K562 (cell line): ENCODE measurements at regions not wholly inside any gene's neighbourhood (a gene's known extent, or its start where the extent isn't known, plus 50 kb on each side); places are given as distances from the start of the nearest gene placed in this dataset.

Experiments used
- ATAC-seq: fragments of 200-7000 bp; cut with Tn5 transposase; 3 replicates; pipeline ENCODE4 v1.9.1; 2020; ENCODE audit warnings: moderate library complexity
- BruUV-seq: library from RNA; stranded (reverse); fragments of 400-500 nt; replicated peaks from 2 replicates; lab custom pipeline; 2021; lab: Mats Ljungman, UMichigan
- CTCF ChIA-PET: fragments of 300-600 bp; formaldehyde crosslinking; extraction: SDS; loops from one replicate; lab custom pipeline; 2021; ENCODE audit warnings: low intra/inter-chr PET ratio; lab: Yijun Ruan, JAX
- POLR2A ChIA-PET: fragments of 300-600, 350-650 bp; sonication (Branson Sonifier 250); formaldehyde crosslinking; extraction: SDS; loops from one replicate; lab custom pipeline; 2021; ENCODE audit warnings: antibody characterized with exemption, inconsistent platforms; lab: Yijun Ruan, JAX
- DNase-seq, 4 experiments: peaks; one replicate each; pipeline versions ENCODE4 v3.0.0 to v3.0.0-alpha.2; 2011 to 2018; ENCODE audit warnings: low spot score in 3 of 4, mixed read lengths in 3 of 4; ENCODE audit errors: extremely low read depth in 1 of 4
- FAIRE-seq: peaks from 2 replicates; lab custom pipeline; 2011; peaks lifted over from hg19 to GRCh38; lab: Jason Lieb, UNC
- H2AFZ ChIP-seq: 2 replicates; pipeline ENCODE4 v1.6.0; 2011; ENCODE audit warnings: low read depth, low read length, control low read depth, inconsistent platforms
- H3K27ac ChIP-seq: fragments of 200-600 bp; 3 replicates; pipeline ENCODE4 v1.8.0; 2011; ENCODE audit warnings: low read depth, mild to moderate bottlenecking, control low read depth, inconsistent platforms, low read length, moderate library complexity, mixed read lengths; ENCODE audit errors: extremely low read depth
- H3K27me3 ChIP-seq, 2 experiments: fragments of 300-600 bp in 1 of 2; 2 replicates in 1 of 2; 3 replicates in 1 of 2; pipeline versions ENCODE4 v1.6.0 to v1.8.0; 2011; ENCODE audit warnings: inconsistent platforms in 2 of 2, low read length in 2 of 2, mild to moderate bottlenecking in 1 of 2, mixed read lengths in 1 of 2, moderate library complexity in 1 of 2; ENCODE audit not compliant: control insufficient read depth in 2 of 2, insufficient read depth in 2 of 2
- H3K36me3 ChIP-seq: fragments of 300-600 bp; 3 replicates; pipeline ENCODE4 v1.8.0; 2011; ENCODE audit warnings: mild to moderate bottlenecking, low read length, inconsistent platforms; ENCODE audit not compliant: control insufficient read depth, insufficient read depth
- H3K4me1 ChIP-seq, 2 experiments: fragments of 200-600 bp in 1 of 2; replicated peaks in 1 of 2; 2 replicates in 1 of 2; 3 replicates in 1 of 2; pipeline versions ENCODE4 v1.5.1 to v1.8.0; 2011; ENCODE audit warnings: inconsistent platforms in 2 of 2, low read length in 2 of 2, mild to moderate bottlenecking in 1 of 2, mixed read lengths in 1 of 2, moderate library complexity in 1 of 2; ENCODE audit not compliant: control insufficient read depth in 2 of 2, insufficient read depth in 2 of 2
- H3K4me2 ChIP-seq: 2 replicates; pipeline ENCODE4 v1.6.1; 2011; ENCODE audit warnings: low read length, control low read depth, inconsistent platforms, mixed read lengths; ENCODE audit not compliant: insufficient read depth
- H3K4me3 ChIP-seq: fragments of 200-600 bp; sonication (generic), shearing (Covaris generic); 2 replicates; pipeline ENCODE4 v1.5.1; 2016; ENCODE audit warnings: control low read depth, inconsistent platforms
- H3K79me2 ChIP-seq: fragments of 200-600 bp; 3 replicates; pipeline ENCODE4 v1.8.0; 2011; ENCODE audit warnings: low read length, inconsistent platforms; ENCODE audit not compliant: control insufficient read depth, insufficient read depth
- H3K9ac ChIP-seq, 2 experiments: 2 replicates each; pipeline versions ENCODE4 v1.6.0 to v1.6.1; 2011; ENCODE audit warnings: low read depth in 2 of 2, low read length in 2 of 2, control low read depth in 1 of 2, inconsistent platforms in 1 of 2, mild to moderate bottlenecking in 1 of 2, mixed read lengths in 1 of 2; ENCODE audit not compliant: insufficient read depth in 1 of 2
- H3K9me1 ChIP-seq: one replicate; pipeline ENCODE4 v1.6.0; 2011; ENCODE audit warnings: inconsistent platforms, mild to moderate bottlenecking, low read length, moderate library complexity; ENCODE audit not compliant: control insufficient read depth, insufficient read depth
- H3K9me3 ChIP-seq: replicated peaks from 2 replicates; pipeline ENCODE4 v1.5.1; 2011; ENCODE audit warnings: low read depth, low read length, inconsistent platforms; ENCODE audit not compliant: control insufficient read depth, insufficient read depth
- H4K20me1 ChIP-seq: replicated peaks from 2 replicates; pipeline ENCODE4 v1.6.1; 2011; ENCODE audit warnings: low read length, inconsistent platforms, mixed read lengths; ENCODE audit not compliant: control insufficient read depth, insufficient read depth
- C11orf30 ChIP-seq: fragments of 450-650 bp; IDR thresholded peaks from 2 replicates; pipeline ENCODE4 v1.6.1; 2016; ENCODE audit warnings: low read depth, mild to moderate bottlenecking
- EP300 ChIP-seq: IDR thresholded peaks from 2 replicates; pipeline ENCODE4 v1.6.1; 2012; ENCODE audit warnings: low read length, improper control_type of control experiment
- ZNF224 ChIP-seq: sonication (generic); formaldehyde crosslinking; IDR thresholded peaks from 2 replicates; pipeline ENCODE4 v1.8.0; 2022; ENCODE audit warnings: mild to moderate bottlenecking, missing genetic modification reagents
- WGBS: fragments of 100-300 bp; shearing (Covaris generic); methylation state at CpG from one replicate; pipeline ENCODE4 v1.1.6; 2016; ENCODE audit warnings: low coverage, mixed read lengths; ENCODE audit not compliant: insufficient coverage; ENCODE audit errors: missing lambda C conversion rate; 5-methylcytosine and 5-hydroxymethylcytosine counted together
- in situ Hi-C: fragments of 300-500 bp; cut with MboI; formaldehyde crosslinking; loops from 4 replicates; pipeline ENCODE4 v1.15.0; 2018; ENCODE audit warnings: inconsistent platforms, mixed read lengths
- intact Hi-C: fragments of 100-400 bp; cut with micrococcal nuclease; formaldehyde crosslinking; loops from 2 replicates; pipeline ENCODE4 v1.14.2; 2022
- TF ChIP-seq, protein P1 (sequence below): fragments of 450-650 bp; formaldehyde crosslinking; IDR thresholded peaks from 2 replicates; pipeline ENCODE4 v1.4.0; 2020; ENCODE audit warnings: mild to moderate bottlenecking
- TF ChIP-seq, protein P2 (sequence below): fragments of 200-800 bp; sonication (Bioruptor generic); IDR thresholded peaks from 2 replicates; pipeline ENCODE4 v1.6.1; 2016; ENCODE audit warnings: missing genetic modification characterization, missing compliant biosample characterization
- TF ChIP-seq, protein P3 (sequence below): sonication (generic); formaldehyde crosslinking; IDR thresholded peaks from 2 replicates; pipeline ENCODE4 v1.8.0; 2022; ENCODE audit warnings: mild to moderate bottlenecking, missing genetic modification reagents
- TF ChIP-seq, protein P4 (sequence below): fragments of 250-450 bp; sonication (Bioruptor Pico); IDR thresholded peaks from 2 replicates; pipeline ENCODE4 v1.4.0; 2020; ENCODE audit warnings: mild to moderate bottlenecking, moderate library complexity

DNA sequence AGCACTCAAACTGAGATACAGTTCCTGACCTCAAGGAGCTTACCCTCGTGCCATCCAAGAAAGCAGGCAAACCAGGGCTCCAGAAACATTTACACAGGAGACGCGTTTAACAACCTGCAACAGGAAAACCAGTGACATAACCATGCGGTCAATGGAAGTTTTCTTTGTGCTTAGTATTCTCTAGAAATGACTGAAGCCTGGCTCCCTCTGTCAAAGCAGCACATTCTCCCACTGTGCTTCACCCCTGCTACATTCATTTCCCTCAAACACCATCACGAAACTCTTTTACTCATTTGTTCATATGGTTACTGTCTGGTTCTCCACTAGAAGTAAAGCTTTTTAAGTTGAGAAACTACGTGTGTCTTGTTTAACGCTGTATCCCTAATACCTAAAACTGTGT is 161.3 kb upstream of the CCND2 start:
- Histone ChIP-seq H3K4me2 (no peak overlapping the region), H3K9me1 (no peaks in the 10 kb centered on the region), H3K79me2 (no peaks in the 10 kb centered on the region), H3K27me3 (peaks cover 3 to 30% of the 10 kb centered on the region in 2 experiments; a peak in 2 of 5 replicates), H3K36me3 (no peaks in the 10 kb centered on the region), H3K9me3 (no peaks in the 10 kb centered on the region), H4K20me1 (no peaks in the 10 kb centered on the region), H3K27ac (no peak overlapping the region), H3K4me3 (no peak overlapping the region), H2AFZ (no peak overlapping the region), H3K9ac (no peak overlapping the region), H3K4me1 (no peaks in the 10 kb centered on the region; a peak in 1 of 5 replicates)
- POLR2A ChIA-PET = no interaction called here
- in situ Hi-C loops (loop anchor here (5.0 kb wide), 1 partner anchor 165 kb away; no protein-coding TSS in a partner anchor), intact Hi-C loops (no loop called here)
- no peak for FAIRE-seq
- BruUV-seq = no TSS peak
- DNase-seq = no peak
- CTCF ChIA-PET = no interaction called here
- WGBS = 23% methylated on average over 7 of the region's 7 CpGs
- ATAC-seq = no peak
- TF ChIP-seq, protein P1, sequence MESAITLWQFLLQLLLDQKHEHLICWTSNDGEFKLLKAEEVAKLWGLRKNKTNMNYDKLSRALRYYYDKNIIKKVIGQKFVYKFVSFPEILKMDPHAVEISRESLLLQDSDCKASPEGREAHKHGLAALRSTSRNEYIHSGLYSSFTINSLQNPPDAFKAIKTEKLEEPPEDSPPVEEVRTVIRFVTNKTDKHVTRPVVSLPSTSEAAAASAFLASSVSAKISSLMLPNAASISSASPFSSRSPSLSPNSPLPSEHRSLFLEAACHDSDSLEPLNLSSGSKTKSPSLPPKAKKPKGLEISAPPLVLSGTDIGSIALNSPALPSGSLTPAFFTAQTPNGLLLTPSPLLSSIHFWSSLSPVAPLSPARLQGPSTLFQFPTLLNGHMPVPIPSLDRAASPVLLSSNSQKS (CRISPR knock-in tag) = no peak
- TF ChIP-seq ZNF224 (CRISPR knock-in tag) = no peak
- TF ChIP-seq, protein P2, sequence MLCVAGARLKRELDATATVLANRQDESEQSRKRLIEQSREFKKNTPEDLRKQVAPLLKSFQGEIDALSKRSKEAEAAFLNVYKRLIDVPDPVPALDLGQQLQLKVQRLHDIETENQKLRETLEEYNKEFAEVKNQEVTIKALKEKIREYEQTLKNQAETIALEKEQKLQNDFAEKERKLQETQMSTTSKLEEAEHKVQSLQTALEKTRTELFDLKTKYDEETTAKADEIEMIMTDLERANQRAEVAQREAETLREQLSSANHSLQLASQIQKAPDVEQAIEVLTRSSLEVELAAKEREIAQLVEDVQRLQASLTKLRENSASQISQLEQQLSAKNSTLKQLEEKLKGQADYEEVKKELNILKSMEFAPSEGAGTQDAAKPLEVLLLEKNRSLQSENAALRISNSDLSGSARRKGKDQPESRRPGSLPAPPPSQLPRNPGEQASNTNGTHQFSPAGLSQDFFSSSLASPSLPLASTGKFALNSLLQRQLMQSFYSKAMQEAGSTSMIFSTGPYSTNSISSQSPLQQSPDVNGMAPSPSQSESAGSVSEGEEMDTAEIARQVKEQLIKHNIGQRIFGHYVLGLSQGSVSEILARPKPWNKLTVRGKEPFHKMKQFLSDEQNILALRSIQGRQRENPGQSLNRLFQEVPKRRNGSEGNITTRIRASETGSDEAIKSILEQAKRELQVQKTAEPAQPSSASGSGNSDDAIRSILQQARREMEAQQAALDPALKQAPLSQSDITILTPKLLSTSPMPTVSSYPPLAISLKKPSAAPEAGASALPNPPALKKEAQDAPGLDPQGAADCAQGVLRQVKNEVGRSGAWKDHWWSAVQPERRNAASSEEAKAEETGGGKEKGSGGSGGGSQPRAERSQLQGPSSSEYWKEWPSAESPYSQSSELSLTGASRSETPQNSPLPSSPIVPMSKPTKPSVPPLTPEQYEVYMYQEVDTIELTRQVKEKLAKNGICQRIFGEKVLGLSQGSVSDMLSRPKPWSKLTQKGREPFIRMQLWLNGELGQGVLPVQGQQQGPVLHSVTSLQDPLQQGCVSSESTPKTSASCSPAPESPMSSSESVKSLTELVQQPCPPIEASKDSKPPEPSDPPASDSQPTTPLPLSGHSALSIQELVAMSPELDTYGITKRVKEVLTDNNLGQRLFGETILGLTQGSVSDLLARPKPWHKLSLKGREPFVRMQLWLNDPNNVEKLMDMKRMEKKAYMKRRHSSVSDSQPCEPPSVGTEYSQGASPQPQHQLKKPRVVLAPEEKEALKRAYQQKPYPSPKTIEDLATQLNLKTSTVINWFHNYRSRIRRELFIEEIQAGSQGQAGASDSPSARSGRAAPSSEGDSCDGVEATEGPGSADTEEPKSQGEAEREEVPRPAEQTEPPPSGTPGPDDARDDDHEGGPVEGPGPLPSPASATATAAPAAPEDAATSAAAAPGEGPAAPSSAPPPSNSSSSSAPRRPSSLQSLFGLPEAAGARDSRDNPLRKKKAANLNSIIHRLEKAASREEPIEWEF (CRISPR knock-in tag) = no peak
- TF ChIP-seq, protein P3, sequence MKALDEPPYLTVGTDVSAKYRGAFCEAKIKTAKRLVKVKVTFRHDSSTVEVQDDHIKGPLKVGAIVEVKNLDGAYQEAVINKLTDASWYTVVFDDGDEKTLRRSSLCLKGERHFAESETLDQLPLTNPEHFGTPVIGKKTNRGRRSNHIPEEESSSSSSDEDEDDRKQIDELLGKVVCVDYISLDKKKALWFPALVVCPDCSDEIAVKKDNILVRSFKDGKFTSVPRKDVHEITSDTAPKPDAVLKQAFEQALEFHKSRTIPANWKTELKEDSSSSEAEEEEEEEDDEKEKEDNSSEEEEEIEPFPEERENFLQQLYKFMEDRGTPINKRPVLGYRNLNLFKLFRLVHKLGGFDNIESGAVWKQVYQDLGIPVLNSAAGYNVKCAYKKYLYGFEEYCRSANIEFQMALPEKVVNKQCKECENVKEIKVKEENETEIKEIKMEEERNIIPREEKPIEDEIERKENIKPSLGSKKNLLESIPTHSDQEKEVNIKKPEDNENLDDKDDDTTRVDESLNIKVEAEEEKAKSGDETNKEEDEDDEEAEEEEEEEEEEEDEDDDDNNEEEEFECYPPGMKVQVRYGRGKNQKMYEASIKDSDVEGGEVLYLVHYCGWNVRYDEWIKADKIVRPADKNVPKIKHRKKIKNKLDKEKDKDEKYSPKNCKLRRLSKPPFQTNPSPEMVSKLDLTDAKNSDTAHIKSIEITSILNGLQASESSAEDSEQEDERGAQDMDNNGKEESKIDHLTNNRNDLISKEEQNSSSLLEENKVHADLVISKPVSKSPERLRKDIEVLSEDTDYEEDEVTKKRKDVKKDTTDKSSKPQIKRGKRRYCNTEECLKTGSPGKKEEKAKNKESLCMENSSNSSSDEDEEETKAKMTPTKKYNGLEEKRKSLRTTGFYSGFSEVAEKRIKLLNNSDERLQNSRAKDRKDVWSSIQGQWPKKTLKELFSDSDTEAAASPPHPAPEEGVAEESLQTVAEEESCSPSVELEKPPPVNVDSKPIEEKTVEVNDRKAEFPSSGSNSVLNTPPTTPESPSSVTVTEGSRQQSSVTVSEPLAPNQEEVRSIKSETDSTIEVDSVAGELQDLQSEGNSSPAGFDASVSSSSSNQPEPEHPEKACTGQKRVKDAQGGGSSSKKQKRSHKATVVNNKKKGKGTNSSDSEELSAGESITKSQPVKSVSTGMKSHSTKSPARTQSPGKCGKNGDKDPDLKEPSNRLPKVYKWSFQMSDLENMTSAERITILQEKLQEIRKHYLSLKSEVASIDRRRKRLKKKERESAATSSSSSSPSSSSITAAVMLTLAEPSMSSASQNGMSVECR (CRISPR knock-in tag) = no peak
- no peak for TF ChIP-seq C11orf30
- TF ChIP-seq EP300 = no peak
- TF ChIP-seq, protein P4, sequence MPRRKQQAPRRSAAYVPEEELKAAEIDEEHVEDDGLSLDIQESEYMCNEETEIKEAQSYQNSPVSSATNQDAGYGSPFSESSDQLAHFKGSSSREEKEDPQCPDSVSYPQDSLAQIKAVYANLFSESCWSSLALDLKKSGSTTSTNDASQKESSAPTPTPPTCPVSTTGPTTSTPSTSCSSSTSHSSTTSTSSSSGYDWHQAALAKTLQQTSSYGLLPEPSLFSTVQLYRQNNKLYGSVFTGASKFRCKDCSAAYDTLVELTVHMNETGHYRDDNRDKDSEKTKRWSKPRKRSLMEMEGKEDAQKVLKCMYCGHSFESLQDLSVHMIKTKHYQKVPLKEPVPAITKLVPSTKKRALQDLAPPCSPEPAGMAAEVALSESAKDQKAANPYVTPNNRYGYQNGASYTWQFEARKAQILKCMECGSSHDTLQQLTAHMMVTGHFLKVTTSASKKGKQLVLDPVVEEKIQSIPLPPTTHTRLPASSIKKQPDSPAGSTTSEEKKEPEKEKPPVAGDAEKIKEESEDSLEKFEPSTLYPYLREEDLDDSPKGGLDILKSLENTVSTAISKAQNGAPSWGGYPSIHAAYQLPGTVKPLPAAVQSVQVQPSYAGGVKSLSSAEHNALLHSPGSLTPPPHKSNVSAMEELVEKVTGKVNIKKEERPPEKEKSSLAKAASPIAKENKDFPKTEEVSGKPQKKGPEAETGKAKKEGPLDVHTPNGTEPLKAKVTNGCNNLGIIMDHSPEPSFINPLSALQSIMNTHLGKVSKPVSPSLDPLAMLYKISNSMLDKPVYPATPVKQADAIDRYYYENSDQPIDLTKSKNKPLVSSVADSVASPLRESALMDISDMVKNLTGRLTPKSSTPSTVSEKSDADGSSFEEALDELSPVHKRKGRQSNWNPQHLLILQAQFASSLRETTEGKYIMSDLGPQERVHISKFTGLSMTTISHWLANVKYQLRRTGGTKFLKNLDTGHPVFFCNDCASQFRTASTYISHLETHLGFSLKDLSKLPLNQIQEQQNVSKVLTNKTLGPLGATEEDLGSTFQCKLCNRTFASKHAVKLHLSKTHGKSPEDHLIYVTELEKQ (CRISPR knock-in tag) = no peak
